NCI-H226 (cell line): ENCODE measurements at regions not wholly inside any gene's neighbourhood (a gene's known extent, or its start where the extent isn't known, plus 50 kb on each side); places are given as distances from the start of the nearest gene placed in this dataset.
"Not testable (repeated sequence)": the region's sequence is repeated elsewhere in the genome, so short reads cannot be mapped to it uniquely, and the experiment has no call there.

ENCODE experiments used
- DNase-seq: peaks from one replicate; pipeline ENCODE4 v3.0.0-alpha.2; 2015

- no peak for DNase-seq
These were observed 49.9 kb upstream of the GAS1 start for GRCh38 chr9:86997156-86997555.

GRCh38 chr9:86997951-86998350 lies 50.6 kb upstream of the GAS1 start:
- no peak for DNase-seq

GRCh38 chr9:87002517-87002916 lies 55.2 kb upstream of the GAS1 start:
- no peak for DNase-seq

DNA sequence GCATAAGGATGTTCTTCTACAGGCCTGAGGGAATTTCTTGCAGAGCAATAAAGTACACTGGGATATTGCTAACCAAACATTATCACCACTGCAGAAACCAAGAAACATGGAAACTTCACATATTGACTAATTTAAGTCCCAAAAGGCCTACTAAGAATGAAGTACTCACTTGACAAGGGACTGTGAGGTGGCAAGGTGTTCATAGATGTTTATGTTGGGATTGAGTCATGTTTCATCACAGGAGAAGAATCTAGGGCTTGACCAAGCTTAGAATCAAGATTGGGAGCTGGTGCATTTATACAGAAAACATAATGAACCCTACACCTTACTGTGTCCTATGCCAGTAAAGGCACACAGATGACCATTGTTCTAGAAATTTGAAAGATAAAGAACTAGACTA lies 56.7 kb upstream of the GAS1 start:
- DNase-seq, result no peak

DNA sequence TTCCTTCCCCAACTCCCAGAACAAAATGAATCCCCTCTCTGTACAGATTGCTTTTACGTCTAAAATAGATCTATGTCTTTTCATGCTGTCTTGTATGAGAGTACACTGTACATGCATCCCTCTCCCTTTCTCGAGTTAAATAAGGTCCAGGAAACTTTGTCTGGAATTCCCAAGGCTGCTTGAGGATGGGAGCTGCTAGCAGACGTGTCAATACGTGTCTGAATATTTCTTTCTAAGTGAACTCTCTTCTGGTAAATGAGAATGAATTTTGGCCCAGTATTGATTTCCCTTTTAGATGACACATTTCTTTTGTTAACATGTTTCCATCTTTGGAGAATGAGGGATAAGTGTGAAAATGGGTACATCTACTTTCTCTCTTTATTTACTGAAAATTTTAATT lies 59.6 kb upstream of the GAS1 start:
- DNase-seq, result no peak

GRCh38 chr9:87007711-87008366 lies 60.5 kb upstream of the GAS1 start:
- DNase-seq, result no peak

- no peak for DNase-seq
These were observed 61.4 kb upstream of the GAS1 start for GRCh38 chr9:87008667-87009066.

- no peak for DNase-seq
These were observed 63.3 kb upstream of the GAS1 start for GRCh38 chr9:87010626-87011025.

GRCh38 chr9:87011551-87011950 lies 64.2 kb upstream of the GAS1 start:
- no peak for DNase-seq

DNA sequence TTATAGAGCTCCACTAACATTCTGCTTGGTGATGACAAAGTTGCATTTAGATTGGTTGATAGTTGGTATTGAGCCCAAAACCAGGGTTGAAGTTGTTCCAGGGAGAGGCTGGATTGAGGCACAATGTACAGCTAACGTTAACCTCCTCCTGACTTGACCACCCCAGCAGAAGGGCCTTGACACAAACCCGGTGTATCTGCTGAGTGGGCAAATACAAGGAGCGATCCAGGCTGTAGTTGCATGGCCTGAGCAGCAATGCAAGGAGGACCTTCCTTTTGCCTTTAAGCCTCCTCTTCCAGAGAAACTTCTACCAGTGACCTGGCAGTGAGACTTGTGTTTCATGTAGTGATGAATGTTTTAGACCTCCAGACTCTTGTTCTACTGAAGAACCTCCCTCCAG lies 66.2 kb upstream of the GAS1 start:
- DNase-seq, result no peak

DNA sequence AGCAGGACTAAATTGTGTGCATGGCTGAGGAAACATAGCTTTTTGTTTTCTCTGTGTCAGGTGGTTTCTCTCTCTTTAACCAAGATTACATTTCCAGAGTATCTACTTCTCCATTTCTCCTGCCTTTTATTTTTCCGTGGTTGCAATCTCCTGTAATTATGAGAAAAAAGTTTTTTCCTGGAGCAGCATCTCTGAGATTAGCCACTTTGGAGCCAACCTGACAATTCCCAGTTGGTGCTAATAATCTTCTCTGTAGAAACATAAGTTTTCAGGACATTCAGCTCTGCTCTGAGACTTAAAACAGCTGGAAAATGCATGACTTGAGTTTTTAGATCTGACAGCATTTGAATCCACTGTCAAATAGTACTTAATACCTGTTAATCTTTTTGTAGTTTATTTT lies 67.1 kb upstream of the GAS1 start:
- no peak for DNase-seq

DNA sequence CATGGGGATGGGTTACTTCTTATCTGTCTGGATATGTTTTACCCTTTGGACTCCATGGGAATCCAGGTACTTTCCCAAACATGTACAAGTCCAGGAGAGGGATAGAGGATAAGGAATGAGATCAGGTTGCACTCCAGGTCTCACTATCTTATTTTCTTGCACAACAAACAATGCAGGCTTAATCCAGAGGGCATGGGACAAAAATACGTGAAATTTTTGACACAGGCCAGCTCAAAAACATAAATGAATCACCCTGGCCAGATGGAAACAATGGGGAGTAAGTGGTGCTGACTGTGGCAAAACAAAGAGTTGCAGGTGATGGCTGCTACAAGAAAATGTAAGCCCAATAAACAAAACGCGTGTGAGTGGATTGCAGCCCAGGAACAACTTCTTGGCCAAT lies 69.4 kb upstream of the GAS1 start:
- DNase-seq, result peak; percentile 21

- no peak for DNase-seq
These were observed 73.1 kb upstream of the GAS1 start for GRCh38 chr9:87020169-87020950.

DNA sequence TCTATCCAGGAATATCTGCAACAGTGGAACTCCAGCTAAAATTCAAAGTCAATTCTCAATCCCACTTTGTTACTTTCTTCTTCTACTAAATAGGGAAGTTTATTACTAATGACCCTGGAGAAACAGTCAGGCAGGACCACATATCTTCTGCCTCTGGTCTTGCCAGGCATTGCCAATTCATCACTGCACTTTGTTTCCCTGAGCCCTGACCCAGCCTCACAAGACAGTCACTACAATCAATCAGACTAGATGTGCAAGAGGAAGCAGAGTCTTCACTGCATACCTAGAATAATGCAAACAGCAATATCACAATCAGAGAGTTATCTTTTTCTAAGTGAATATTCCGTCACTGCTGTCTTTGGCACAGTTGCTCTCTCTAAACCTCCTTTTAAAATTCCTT lies 74.9 kb upstream of the GAS1 start:
- no peak for DNase-seq

DNA sequence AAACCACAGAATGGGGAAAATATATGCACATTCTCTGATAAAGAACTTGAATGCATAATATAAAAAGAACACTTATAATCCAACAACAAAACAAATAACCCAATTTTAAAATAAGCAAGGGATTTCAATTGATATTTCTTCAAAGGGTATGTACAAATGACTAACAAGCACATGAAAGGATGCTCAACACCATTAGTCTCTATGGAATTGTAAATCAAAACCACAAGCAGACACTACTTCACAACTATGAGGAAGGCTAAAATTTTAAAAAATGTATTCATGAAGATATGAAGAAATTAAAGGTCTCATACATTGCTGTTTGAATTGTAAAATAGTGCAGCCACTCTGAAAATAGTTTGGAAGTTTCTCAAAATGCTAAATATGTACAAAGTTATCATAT lies 78.9 kb upstream of the GAS1 start:
- DNase-seq, result no peak

DNA sequence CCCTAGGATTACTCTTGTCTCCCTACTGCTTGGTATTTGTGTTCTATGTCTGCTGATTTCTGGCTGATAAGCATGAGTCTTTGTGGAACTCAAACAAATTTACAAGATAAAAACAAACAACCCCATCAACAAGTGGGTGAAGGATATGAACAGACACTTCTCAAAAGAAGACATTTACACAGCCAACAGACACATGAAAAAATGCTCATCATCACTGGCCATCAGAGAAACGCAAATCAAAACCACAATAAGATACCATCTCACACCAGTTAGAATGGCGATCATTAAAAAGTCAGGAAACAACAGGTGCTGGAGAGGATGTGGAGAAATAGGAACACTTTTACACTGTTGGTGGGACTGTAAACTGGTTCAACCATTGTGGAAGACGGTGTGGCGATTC lies 81.5 kb upstream of the GAS1 start:
- not testable (repeated sequence) for DNase-seq

- no peak for DNase-seq
These were observed 82.6 kb upstream of the GAS1 start for GRCh38 chr9:87029905-87030304.

GRCh38 chr9:87034841-87035240 lies 87.5 kb upstream of the GAS1 start:
- no peak for DNase-seq

- DNase-seq, result no peak
These were observed 88.6 kb upstream of the GAS1 start for GRCh38 chr9:87035879-87036278.

DNA sequence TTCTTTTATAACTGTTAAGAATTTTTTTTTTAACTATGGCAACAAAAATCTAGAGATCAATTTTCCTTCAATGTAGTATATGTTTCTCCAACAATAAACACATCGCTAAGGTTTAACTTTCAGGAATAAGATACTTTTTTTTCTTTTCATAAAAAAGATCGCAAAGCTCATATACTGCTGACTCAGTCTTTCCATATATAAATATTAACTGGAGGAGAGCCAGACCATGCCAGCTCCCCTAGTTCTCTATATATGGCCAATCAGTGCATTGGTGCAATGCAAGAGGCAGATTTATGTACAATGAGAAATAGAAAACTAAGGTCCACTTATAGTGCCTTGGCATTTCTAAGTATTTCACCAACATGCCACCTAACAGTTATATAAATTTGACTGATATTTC lies 89.2 kb upstream of the GAS1 start:
- DNase-seq, result no peak

DNA sequence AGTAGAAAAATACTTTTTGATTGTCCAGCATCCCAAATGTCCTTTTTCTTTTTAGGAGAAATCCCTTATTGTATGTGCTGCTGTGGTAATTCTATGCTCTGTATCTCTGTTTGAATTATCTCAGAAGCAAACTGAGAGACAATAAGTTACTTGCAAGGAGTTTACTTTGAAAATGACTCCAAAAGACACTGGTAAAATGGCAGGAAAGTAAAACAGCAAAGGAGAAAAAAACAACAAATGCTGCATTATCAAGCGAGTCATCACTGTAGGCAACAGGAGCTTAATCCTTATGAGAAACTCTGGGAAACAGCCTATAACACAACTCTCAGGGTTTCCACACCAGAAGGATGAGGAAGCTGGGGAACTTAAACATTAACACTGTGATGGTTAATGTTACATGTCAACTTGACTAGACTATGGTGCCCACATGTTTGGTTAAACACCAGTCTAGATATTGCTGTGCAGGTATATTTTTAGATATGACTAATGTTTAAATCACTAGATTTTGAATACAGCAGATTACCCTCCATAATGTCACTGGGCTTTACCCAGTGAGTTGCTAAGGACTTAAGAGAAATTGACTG lies 92.6 kb upstream of the GAS1 start:
- DNase-seq, result peak; percentile 8

DNA sequence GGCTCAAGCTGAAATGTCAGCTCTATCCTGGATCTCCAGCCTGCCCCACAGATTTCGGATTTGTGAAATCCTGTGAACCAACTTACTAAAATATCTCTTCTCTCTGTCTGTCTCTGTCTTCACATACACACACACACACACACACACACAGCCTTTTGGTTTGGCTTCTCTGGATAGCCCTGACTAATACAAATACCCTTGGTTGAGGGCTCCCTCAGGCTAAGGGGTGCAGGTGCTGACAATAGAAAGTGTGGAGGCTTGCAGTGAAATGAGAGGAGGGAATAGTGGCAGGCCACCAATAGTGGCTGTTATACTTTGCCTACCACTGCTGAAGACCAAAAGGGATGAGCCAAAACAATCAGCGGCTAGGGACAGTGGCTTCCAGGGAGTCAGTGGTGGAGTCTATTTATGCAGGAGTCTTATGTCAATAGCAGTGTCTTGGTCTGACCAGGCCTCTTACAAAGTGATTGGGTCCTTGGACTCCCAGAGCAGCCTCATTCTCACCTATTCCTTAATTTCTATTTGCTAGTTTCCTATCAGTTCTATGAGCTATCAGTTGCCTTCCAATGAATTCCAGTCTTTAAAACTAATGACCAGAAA lies 93.2 kb upstream of the GAS1 start:
- DNase-seq, result no peak

GRCh38 chr9:87041553-87042235 lies 94.4 kb upstream of the GAS1 start:
- not testable (repeated sequence) for DNase-seq
